ENCODE measurements at regions not wholly inside any gene's neighbourhood (a gene's known extent, or its start where the extent isn't known, plus 50 kb on each side); places are given as distances from the start of the nearest gene placed in this dataset.

DNA sequence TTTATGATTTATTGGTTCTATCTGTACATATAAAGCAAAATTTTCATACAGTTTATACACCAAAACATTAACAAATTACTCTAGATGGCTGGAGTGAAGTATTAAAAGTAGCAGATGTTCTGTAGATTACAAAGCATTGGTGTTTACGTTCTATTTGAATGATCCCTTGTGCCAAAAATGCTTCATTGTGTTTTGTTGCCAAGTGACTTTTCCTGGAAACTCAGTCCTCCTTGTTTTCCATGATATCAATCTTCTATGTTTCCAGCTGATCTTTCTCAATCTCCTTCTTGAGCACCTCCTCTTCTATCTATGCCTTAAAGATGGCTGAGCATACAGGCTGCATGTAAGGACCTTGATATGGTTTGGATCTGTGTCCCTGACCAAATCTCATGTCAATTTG, 263.6 kb upstream of the CTSO start:
- no peak for DNase-seq

DNA sequence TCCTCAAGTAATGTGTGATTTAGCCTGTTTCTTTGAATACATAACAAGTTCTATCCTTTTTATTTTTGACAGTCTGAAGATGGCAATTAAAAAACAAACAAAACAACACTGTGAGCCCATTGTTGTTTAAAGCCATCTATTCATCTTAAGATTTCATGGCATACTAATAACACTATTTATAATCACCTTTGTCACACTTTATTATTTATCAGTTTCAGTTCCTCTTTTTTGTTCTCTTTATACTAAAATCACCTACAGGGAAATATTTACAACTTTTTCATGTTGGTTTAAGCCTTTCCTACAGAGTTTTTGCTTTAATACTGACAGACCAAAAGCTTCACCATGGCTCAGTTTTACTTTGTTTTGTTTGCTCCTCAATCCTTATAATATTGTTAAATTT, 247.4 kb upstream of the CTSO start:
- DNase-seq, result no peak

DNA sequence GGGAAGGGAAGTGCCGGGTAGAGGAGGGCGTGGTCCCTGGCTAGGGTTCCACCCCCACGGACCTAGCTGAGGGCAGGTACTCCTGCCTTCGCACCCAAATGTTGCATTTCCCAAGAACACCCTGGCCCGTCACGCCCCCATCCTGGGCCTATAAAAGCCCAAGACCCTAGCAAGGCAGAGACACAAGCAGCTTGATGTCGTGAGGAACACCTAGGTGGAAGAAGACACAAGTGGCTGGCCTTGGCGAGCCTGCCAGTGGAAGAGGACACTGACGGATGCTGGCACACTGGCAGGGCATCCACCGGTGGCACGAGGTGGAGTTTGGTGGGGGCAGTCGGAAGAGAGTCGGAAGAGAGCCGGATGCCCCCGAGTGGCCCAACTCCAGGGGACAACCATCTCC, 244.8 kb upstream of the CTSO start:
- DNase-seq, result no peak

- no peak for DNase-seq
Observed at GRCh38 chr4:156197216-156197615, 243.6 kb upstream of the CTSO start.

- no peak for DNase-seq
Observed at GRCh38 chr4:156196722-156197121, 243.1 kb upstream of the CTSO start.

DNA sequence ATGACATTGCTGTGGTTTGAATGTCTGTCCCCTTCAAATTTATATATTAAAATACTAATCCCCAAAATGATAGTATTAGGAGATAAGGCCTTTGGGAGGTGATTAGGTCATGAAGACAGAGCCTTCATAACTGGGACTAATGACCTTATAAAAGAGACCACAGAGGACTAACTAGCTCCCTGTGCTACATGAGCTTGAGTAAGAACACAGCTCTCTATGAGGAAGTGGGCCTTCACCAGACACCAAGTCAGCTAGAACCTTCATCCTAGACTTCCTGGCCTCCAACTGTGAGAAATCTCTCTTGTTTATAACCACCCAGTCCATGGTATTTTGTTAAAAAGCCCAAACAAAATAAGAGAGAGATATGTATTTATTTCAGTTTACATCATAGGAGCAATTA, 242.2 kb upstream of the CTSO start:
- peak; percentile 7 for DNase-seq

DNA sequence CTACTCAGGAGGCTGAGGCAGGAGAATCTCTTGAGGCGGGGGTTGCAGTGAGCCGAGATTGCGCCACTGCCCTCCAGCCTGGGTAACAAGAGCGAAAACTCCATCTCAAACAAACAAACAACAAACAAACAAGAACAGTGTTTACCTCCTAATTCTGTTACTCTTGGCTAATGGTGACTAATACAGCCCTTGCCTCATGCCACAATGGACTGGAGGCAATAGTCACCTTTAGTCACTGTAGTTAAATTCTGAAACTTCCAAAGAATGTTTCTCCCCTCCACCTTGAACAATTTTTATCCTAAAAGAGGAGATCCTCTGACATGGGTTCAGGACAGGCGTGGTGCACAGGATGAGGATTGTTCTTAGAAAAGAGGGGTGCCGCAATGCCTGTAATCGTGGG, 241.2 kb upstream of the CTSO start:
- no peak for DNase-seq

DNA sequence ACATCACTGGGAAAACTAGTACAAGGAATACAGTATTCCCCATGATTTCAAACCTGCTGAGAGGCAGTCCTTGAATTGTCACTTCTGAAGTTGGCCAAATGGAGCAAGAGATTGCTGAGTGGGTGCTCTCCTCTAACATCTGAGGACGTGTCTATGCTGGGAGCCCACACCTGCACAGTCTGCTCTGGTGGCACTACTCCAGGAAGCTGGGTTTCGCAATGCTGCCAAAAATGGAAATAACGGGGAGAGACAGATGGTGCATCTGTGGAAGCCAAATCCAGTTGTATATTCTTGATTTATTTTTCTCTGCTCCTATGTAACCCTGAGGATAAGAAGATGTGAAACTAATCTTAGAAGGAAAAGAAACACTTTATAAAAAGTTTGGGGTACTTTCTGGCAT, 240.1 kb upstream of the CTSO start:
- no peak for DNase-seq

DNA sequence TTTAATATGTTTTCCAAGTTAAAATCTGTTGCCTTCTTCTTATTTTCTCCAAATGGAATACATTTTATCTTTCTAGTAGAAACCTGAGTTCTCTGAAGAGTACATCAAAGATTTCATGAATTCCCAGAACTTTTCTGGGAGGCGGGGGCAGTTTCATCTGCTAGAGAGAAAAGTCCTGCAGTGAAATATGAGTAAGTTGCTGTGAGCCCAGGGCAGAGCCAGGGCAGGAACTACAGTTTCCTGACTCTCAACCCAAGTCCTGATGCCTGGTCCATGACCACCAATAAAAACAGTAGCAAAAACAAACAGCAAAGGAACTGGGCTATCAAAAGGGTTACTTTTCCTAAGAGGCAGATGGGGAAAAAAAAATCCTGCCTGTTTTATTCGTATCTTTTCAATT, 239.4 kb upstream of the CTSO start:
- no peak for DNase-seq

- DNase-seq, result no peak
Observed at GRCh38 chr4:156192033-156192432, 238.4 kb upstream of the CTSO start.

GRCh38 chr4:156191044-156191781, 237.5 kb upstream of the CTSO start:
- DNase-seq, result no peak

- peak; percentile 34 for DNase-seq
Observed at GRCh38 chr4:156190615-156191014, 236.9 kb upstream of the CTSO start.

GRCh38 chr4:156188596-156188995, 234.9 kb upstream of the CTSO start:
- no peak for DNase-seq

- no peak for DNase-seq
Observed at GRCh38 chr4:156186111-156186510, 232.4 kb upstream of the CTSO start.

DNA sequence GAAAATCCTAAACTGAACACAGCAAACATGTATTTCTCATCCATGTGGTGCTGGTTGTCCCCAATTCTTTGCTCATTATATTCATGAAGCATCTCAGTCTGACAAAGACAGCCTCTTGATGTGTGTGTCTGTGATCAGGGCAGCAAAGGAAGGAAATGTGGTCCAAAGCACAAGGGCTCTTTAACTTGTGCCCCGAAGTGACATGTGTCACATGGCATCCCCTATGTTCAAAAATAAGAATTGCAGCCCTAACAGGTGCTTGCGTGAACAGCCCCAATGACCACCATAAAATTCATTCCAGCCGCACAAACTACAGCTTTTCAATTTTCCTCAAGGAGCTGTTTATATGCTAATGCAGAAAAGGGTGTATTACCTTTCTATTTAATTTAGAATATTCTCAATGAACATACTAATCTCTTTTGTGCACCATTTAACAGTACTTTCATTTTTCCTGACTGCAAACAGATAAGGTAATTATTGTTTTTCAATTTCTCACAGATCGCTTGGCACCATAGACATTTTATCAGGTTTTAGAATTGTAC, 231.9 kb upstream of the CTSO start:
- DNase-seq, result no peak

GRCh38 chr4:156182269-156182668, 228.6 kb upstream of the CTSO start:
- no peak for DNase-seq

DNA sequence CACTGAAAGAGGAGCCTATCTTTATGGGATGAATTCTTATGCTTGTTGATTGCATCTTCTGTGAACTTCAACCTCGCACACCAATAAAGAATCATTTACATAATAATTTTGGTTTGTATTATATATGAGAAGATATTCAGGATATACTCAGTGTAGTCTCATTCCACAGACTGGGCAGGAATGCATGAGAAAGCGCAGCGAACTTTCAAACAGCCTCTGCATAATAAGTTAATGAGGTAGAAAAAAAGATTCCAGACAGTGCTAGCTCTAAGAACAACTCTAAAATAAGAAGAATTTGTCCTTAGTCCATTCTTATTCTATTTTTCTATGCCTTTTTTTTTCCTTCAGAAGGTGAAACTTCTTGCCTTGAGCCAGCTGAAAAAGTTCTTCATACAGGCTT, 224.3 kb upstream of the CTSO start:
- DNase-seq, result no peak

- no peak for DNase-seq
Observed at GRCh38 chr4:156176896-156177295, 223.2 kb upstream of the CTSO start.

DNA sequence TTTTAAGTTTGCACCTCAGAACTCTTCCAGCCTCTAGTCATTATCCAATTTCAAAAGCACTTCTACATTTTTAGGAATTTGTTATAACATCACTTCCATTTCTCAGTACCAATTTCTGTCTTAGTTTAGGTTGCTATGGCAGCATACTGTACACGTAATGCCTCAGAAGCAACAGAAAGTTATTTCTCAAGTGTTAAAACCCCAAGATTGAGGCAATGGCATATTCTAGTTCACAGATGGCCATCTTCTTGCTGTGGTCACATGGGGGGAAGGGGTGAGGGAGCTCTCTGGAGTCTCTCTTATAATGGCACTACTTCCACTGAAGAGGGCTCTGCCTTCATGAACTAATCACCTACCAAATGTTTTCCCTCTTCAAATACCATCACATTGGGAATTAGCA, 220.3 kb upstream of the CTSO start:
- no peak for DNase-seq

GRCh38 chr4:156173486-156173885, 219.8 kb upstream of the CTSO start:
- no peak for DNase-seq

DNA sequence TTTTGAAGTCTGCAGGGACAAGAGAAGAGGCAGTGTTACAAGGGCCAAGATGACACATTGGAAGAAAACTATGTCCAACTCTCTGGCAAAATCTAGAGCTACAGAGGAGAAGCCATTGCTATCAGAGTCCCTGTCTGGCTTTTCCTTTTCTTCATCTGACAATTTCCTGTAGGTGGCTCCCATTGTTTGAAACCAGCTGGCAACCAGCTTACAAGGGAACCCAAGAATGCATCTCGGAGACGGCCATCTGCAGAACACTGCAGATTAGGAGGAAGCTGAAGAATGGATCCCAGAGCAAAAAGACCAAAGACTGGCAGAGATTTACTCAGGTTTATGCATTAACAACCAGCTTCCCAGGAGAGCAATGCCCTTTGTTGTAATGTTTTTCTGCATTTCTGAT, 216.2 kb upstream of the CTSO start:
- no peak for DNase-seq

- peak; percentile 11 for DNase-seq
Observed at GRCh38 chr4:156169011-156169410, 215.3 kb upstream of the CTSO start.

GRCh38 chr4:156168288-156168687, 214.6 kb upstream of the CTSO start:
- no peak for DNase-seq

DNA sequence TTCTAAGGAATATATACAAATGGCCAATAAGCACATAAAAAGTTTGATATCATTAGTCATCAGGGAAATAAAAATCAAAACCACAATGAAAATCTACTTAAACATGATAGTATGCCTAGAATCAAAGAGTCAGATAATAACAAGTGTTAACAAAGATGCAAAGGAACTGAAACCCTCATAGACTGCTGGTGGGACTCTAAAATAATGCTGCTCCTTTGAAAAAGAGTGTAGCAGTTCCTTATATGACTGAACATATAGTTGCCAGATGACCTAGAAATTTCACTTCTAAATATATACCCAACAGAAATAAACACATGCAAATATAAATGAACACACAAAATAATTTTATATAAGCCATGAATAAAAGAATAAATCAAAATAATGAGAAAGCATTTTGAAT, 205.1 kb upstream of the CTSO start:
- DNase-seq, result no peak

GRCh38 chr4:156154978-156155377, 201.3 kb upstream of the CTSO start:
- DNase-seq, result no peak

All from suppressor macrophage treated with lipopolysaccharide for 4 hours (primary cell).